ENCODE measurements at regions not wholly inside any gene's neighbourhood (a gene's known extent, or its start where the extent isn't known, plus 50 kb on each side); places are given as distances from the start of the nearest gene placed in this dataset.
"Not testable (repeated sequence)": the region's sequence is repeated elsewhere in the genome, so short reads cannot be mapped to it uniquely, and the experiment has no call there.

DNA sequence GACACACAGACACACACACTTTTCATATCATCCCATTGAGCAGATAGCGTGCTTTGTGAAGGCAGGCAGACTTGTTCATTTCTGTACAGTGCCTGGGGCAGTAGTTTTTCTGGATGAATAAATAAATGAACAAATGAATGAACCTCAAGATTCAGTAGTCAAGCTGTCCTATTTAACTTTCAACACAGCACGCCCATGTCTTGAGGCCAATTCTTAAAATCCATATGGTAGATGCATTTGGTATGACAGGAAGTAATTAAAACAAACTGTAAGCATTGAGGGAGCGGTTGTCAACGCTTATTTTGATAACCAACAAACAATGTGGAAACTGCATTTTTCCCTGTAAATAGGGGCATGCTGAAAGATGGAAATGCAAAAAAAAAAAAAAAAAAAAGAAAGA lies 80.0 kb upstream of the BNC1 start:
- no peak for DNase-seq
- Mint-ChIP-seq H3K4me3 (no peak overlapping the region), H3K4me1 (peaks cover 0 to 13% (median 12%) of the 10 kb centered on the region in 4 donors)

DNA sequence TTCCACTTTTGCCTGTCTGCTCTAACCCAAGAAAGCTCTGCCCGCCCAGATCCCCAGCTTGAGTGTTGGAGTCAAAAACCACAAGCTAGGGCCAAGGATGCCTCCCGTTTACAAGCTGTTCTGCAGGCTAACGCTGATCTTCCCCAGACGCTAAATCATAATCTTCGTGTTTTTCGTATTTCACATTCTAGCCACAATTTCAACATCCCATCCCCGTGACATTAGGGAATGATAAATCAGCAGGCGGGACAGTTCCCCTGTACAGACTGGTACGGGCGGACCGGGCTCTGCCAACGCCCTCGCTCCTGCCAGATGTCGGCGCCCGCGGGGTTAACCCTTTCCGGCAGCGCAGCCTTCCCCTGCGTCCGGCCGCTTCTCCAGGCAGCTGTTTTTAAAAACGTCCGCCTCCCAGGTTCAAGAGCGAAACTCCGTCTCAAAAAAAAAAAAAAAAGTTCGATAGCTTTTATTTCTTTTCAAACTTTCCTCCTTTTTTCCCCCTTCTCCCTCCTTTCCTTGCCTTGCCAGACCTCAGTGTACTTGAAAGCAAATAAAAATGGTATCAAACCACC lies 81.0 kb upstream of the BNC1 start:
- Histone ChIP-seq H3K36me3 (ENCODE audit: control insufficient read depth, insufficient read depth, low read length) (no peaks in the 10 kb centered on the region), H3K4me1 (ENCODE audit: control insufficient read depth, insufficient read depth, low read length, poor library complexity, severe bottlenecking) (peaks cover 5% of the 10 kb centered on the region), H3K27ac (ENCODE audit: insufficient read depth, low read length, poor library complexity, severe bottlenecking) (no peak overlapping the region), H3K9me3 (ENCODE audit: control insufficient read depth in 2 of 2, low read length in 2 of 2) (no peaks in the 10 kb centered on the region), H3K27me3 (ENCODE audit: control insufficient read depth, insufficient read depth, low read length) (peaks cover 19% of the 10 kb centered on the region), H3K4me3 (ENCODE audit: low read depth, low read length) (no peak overlapping the region)
- Mint-ChIP-seq H3K27ac (no peak overlapping the region), H3K9me3 (peaks cover 0 to 7% (median 0%) of the 10 kb centered on the region in 7 donors), H3K27me3 (peaks cover 44% of the 10 kb centered on the region), H3K4me1 (peaks cover 0 to 13% (median 12%) of the 10 kb centered on the region in 4 donors), H3K4me3 (peak overlapping the region in 3 of 4 donors; percentile 38 to 76 (median 70)), H3K36me3 (no peaks in the 10 kb centered on the region)
- DNase-seq (peak in 1 of 3 donors; percentile 27), ATAC-seq (ENCODE audit: low read depth in 2 of 2) (no peak)

More for the DNA sequence above, 80.0 kb upstream of the BNC1 start:
- Histone ChIP-seq H3K27ac (ENCODE audit: insufficient read depth, low read length, poor library complexity, severe bottlenecking) (no peak overlapping the region), H3K36me3 (ENCODE audit: control insufficient read depth, insufficient read depth, low read length) (no peaks in the 10 kb centered on the region), H3K27me3 (ENCODE audit: control insufficient read depth, insufficient read depth, low read length) (peaks cover 19% of the 10 kb centered on the region), H3K9me3 (ENCODE audit: control insufficient read depth in 2 of 2, low read length in 2 of 2) (no peaks in the 10 kb centered on the region), H3K4me1 (ENCODE audit: control insufficient read depth, insufficient read depth, low read length, poor library complexity, severe bottlenecking) (peaks cover 5% of the 10 kb centered on the region), H3K4me3 (ENCODE audit: low read depth, low read length) (no peak overlapping the region)
- peaks cover 0 to 7% (median 0%) of the 10 kb centered on the region in 7 donors for H3K9me3 Mint-ChIP-seq
- no peak for ATAC-seq (ENCODE audit: low read depth in 2 of 2)
- no peaks in the 10 kb centered on the region for H3K36me3 Mint-ChIP-seq
- H3K27me3 Mint-ChIP-seq = peaks cover 44% of the 10 kb centered on the region
- no peak overlapping the region for H3K27ac Mint-ChIP-seq

DNA sequence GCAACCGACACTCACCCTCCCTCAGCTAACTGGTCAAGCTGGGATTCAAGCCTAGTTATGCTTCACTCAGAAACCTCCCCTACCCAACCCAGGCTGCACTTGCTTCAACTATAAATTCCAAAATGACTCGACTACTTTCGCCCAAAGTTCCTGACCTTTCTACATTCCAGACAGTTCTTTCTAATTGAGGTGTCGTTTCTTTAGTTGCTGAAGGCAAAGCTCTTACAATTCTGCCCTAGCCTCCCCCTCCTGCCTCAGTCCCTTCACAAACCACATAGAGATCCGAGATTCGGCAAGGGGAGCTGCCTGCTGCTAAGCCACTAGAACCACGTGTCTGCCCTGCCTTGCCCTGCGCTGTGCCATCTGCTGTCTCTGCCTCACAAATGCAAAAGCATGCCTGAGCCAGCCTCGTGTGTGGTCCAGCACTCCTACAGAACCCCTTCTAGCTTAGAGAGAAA lies 74.7 kb upstream of the SH3GL3 start:
- DNase-seq (no peak), ATAC-seq (ENCODE audit: low read depth in 2 of 2) (no peak)
- no peaks in the 10 kb centered on the region for H3K36me3 Mint-ChIP-seq
- Histone ChIP-seq H3K27me3 (ENCODE audit: control insufficient read depth, insufficient read depth, low read length) (peaks cover 4% of the 10 kb centered on the region), H3K4me1 (ENCODE audit: control insufficient read depth, insufficient read depth, low read length, poor library complexity, severe bottlenecking) (no peaks in the 10 kb centered on the region), H3K9me3 (ENCODE audit: control insufficient read depth in 2 of 2, low read length in 2 of 2) (no peaks in the 10 kb centered on the region), H3K4me3 (ENCODE audit: low read depth, low read length) (no peak overlapping the region), H3K36me3 (ENCODE audit: control insufficient read depth, insufficient read depth, low read length) (no peaks in the 10 kb centered on the region), H3K27ac (ENCODE audit: insufficient read depth, low read length, poor library complexity, severe bottlenecking) (no peak overlapping the region)
- no peak overlapping the region for H3K27ac Mint-ChIP-seq
- H3K27me3 Mint-ChIP-seq = peaks cover 31% of the 10 kb centered on the region
- no peaks in the 10 kb centered on the region for H3K4me1 Mint-ChIP-seq
- no peak overlapping the region for H3K4me3 Mint-ChIP-seq
- peaks cover 0 to 4% (median 0%) of the 10 kb centered on the region in 7 donors for H3K9me3 Mint-ChIP-seq

DNA sequence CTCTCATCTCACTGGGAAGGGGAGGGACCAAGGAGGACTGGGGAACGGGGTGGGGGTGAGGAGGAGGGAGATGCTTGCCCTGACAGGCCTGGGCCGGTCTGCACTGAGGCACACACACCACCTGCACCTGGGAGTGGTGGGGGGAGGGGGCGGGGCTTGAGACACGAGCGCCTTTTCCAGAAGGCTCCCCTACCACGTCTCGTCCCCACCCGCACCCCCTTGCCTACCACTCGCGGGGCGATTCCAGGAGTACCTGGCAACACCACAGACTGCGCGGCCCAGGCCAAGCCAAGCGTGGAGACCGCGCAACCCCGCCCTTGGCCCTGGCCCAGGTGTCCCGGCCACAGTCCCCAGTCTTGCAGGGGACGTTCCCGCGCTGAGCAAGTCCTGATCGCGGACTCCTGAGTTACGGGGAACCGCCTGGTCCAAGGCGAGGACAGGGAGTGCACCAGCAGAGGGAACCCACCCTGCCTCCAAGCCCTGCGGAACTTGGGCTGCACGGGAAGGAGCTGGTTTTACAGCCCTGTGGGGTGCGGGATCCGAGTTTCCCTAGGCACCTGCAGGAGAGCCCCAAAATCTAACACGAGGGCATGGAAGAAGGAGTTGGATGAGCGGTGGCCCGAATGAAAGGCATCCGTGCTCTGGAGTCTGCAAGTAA lies 68.1 kb upstream of the SH3GL3 start:
- no peak overlapping the region for H3K27ac ChIP-seq (ENCODE audit: insufficient read depth, low read length, poor library complexity, severe bottlenecking)
- Mint-ChIP-seq H3K9me3 (peaks cover 0 to 1% (median 0%) of the 10 kb centered on the region in 7 donors), H3K27me3 (peaks cover 26% of the 10 kb centered on the region), H3K36me3 (no peaks in the 10 kb centered on the region), H3K27ac (no peak overlapping the region), H3K4me1 (no peaks in the 10 kb centered on the region), H3K4me3 (no peak overlapping the region)
- H3K4me1 ChIP-seq (ENCODE audit: control insufficient read depth, insufficient read depth, low read length, poor library complexity, severe bottlenecking) = no peaks in the 10 kb centered on the region
- H3K9me3 ChIP-seq (ENCODE audit: control insufficient read depth in 2 of 2, low read length in 2 of 2) = no peaks in the 10 kb centered on the region
- DNase-seq (no peak), ATAC-seq (ENCODE audit: low read depth in 2 of 2) (no peak)
- H3K4me3 ChIP-seq (ENCODE audit: low read depth, low read length) = no peak overlapping the region
- H3K27me3 ChIP-seq (ENCODE audit: control insufficient read depth, insufficient read depth, low read length) = peaks cover 2% of the 10 kb centered on the region
- H3K36me3 ChIP-seq (ENCODE audit: control insufficient read depth, insufficient read depth, low read length) = no peaks in the 10 kb centered on the region

DNA sequence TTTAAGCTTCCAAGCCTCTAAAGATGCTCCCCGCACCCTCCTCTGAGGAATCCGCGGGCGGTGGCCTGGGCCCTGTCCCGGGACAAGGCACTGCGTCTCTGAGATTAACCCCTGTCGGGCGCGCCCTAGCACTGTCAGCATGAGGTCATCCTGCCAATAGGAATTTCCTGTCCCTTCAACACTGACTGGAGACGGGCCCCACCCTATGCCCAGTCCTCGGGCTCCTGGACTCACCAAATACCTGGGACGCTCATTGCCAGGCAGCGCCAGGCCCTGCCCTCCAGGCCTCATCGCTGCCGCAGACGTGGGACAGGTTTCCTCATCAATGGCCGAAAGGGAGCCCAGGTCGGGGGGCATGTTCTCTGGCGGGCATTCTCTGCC lies 67.6 kb upstream of the SH3GL3 start:
- no peak overlapping the region for H3K27ac Mint-ChIP-seq
- H3K36me3 Mint-ChIP-seq = no peaks in the 10 kb centered on the region
- H3K4me3 Mint-ChIP-seq = no peak overlapping the region
- no peak for DNase-seq
- H3K9me3 Mint-ChIP-seq = peaks cover 0 to 1% (median 0%) of the 10 kb centered on the region in 7 donors
- Histone ChIP-seq H3K27ac (ENCODE audit: insufficient read depth, low read length, poor library complexity, severe bottlenecking) (no peak overlapping the region), H3K36me3 (ENCODE audit: control insufficient read depth, insufficient read depth, low read length) (no peaks in the 10 kb centered on the region), H3K4me1 (ENCODE audit: control insufficient read depth, insufficient read depth, low read length, poor library complexity, severe bottlenecking) (no peaks in the 10 kb centered on the region), H3K4me3 (ENCODE audit: low read depth, low read length) (no peak overlapping the region), H3K9me3 (ENCODE audit: control insufficient read depth in 2 of 2, low read length in 2 of 2) (no peaks in the 10 kb centered on the region), H3K27me3 (ENCODE audit: control insufficient read depth, insufficient read depth, low read length) (peaks cover 2% of the 10 kb centered on the region)
- no peaks in the 10 kb centered on the region for H3K4me1 Mint-ChIP-seq
- ATAC-seq (ENCODE audit: low read depth in 2 of 2) = no peak
- peaks cover 21% of the 10 kb centered on the region for H3K27me3 Mint-ChIP-seq

DNA sequence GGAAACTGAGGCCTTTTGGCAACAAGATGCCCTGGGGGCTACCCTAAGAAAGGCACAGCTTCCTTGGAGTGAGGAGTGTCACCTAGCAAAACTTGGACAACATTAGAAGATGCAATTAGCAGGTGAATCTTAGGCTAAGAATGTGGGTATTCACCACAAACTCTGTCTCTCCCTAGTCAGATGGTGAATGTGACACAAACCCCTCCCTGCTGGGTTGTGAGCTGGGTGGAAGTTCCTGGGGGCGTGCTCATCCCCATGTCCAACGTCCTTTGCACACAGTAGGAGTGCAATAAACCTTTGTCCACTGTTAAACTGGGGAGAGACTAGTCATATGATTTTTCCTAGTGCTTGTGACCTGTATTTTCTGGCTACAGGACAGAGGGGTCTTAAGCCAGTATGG lies 67.1 kb upstream of the SH3GL3 start:
- Mint-ChIP-seq H3K4me1 (no peaks in the 10 kb centered on the region), H3K27ac (no peak overlapping the region), H3K4me3 (no peak overlapping the region), H3K36me3 (no peaks in the 10 kb centered on the region), H3K9me3 (peaks cover 0 to 1% (median 0%) of the 10 kb centered on the region in 7 donors), H3K27me3 (peaks cover 21% of the 10 kb centered on the region)
- Histone ChIP-seq H3K27ac (ENCODE audit: insufficient read depth, low read length, poor library complexity, severe bottlenecking) (no peak overlapping the region), H3K36me3 (ENCODE audit: control insufficient read depth, insufficient read depth, low read length) (no peaks in the 10 kb centered on the region), H3K27me3 (ENCODE audit: control insufficient read depth, insufficient read depth, low read length) (peaks cover 2% of the 10 kb centered on the region), H3K4me1 (ENCODE audit: control insufficient read depth, insufficient read depth, low read length, poor library complexity, severe bottlenecking) (no peaks in the 10 kb centered on the region), H3K9me3 (ENCODE audit: control insufficient read depth in 2 of 2, low read length in 2 of 2) (no peaks in the 10 kb centered on the region), H3K4me3 (ENCODE audit: low read depth, low read length) (no peak overlapping the region)
- no peak for DNase-seq
- ATAC-seq (ENCODE audit: low read depth in 2 of 2) = no peak

DNA sequence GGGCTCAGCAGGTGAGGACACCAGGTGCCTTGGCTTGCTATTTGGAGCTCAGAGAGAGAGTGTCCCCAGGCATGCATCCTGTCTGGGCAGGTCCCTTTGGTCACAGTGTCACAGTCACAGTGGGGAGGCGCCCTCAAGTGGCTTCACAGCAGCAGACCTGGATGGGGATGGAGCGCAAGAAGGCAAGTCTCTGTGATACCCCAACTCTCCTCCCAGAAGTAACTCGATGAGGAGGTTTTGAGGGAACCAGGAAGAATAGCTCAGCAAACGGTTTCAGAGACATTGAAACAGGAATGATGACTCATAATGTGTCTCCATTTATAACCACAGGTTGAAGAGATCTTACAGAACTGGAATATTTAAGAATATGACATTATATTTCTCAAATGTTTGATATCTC lies 66.5 kb upstream of the SH3GL3 start:
- H3K27me3 ChIP-seq (ENCODE audit: control insufficient read depth, insufficient read depth, low read length) = peaks cover 2% of the 10 kb centered on the region
- Mint-ChIP-seq H3K4me3 (no peak overlapping the region), H3K27ac (no peak overlapping the region), H3K4me1 (no peaks in the 10 kb centered on the region), H3K36me3 (no peaks in the 10 kb centered on the region), H3K9me3 (peaks cover 0 to 1% (median 0%) of the 10 kb centered on the region in 7 donors), H3K27me3 (peaks cover 21% of the 10 kb centered on the region)
- no peaks in the 10 kb centered on the region for H3K36me3 ChIP-seq (ENCODE audit: control insufficient read depth, insufficient read depth, low read length)
- no peak for ATAC-seq (ENCODE audit: low read depth in 2 of 2)
- H3K4me1 ChIP-seq (ENCODE audit: control insufficient read depth, insufficient read depth, low read length, poor library complexity, severe bottlenecking) = no peaks in the 10 kb centered on the region
- H3K27ac ChIP-seq (ENCODE audit: insufficient read depth, low read length, poor library complexity, severe bottlenecking) = no peak overlapping the region
- H3K4me3 ChIP-seq (ENCODE audit: low read depth, low read length) = no peak overlapping the region
- H3K9me3 ChIP-seq (ENCODE audit: control insufficient read depth in 2 of 2, low read length in 2 of 2) = no peaks in the 10 kb centered on the region
- DNase-seq = peak in 1 of 3 donors; percentile 26

DNA sequence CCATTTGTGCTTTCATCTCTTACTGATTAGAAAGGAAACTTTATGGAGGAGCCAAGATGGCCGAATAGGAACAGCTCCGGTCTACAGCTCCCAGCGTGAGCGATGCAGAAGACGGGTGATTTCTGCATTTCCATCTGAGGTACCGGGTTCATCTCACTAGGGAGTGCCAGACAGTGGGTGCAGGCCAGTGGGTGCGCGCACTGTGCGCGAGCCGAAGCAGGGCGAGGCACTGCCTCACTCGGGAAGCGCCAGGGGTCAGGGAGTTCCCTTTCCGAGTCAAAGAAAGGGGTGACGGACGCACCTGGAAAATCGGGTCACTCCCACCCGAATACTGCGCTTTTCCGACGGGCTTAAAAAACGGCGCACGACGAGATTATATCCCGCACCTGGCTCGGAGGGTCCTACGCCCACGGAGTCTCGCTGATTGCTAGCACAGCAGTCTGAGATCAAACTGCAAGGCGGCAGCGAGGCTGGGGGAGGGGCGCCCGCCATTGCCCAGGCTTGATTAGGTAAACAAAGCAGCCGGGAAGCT lies 63.5 kb upstream of the SH3GL3 start:
- H3K4me3 ChIP-seq (ENCODE audit: low read depth, low read length); DNase-seq; H3K9me3 Mint-ChIP-seq; H3K4me3 Mint-ChIP-seq; H3K36me3 ChIP-seq (ENCODE audit: control insufficient read depth, insufficient read depth, low read length); H3K4me1 ChIP-seq (ENCODE audit: control insufficient read depth, insufficient read depth, low read length, poor library complexity, severe bottlenecking); H3K36me3 Mint-ChIP-seq; H3K27ac Mint-ChIP-seq; H3K27me3 Mint-ChIP-seq; H3K27me3 ChIP-seq (ENCODE audit: control insufficient read depth, insufficient read depth, low read length); H3K4me1 Mint-ChIP-seq; H3K9me3 ChIP-seq (ENCODE audit: control insufficient read depth in 2 of 2, low read length in 2 of 2); H3K27ac ChIP-seq (ENCODE audit: insufficient read depth, low read length, poor library complexity, severe bottlenecking); ATAC-seq (ENCODE audit: low read depth in 2 of 2): not testable (repeated sequence)
